WERI-Rb-1 (cell line): ENCODE measurements at regions not wholly inside any gene's neighbourhood (a gene's known extent, or its start where the extent isn't known, plus 50 kb on each side); places are given as distances from the start of the nearest gene placed in this dataset.

Source experiments
- DNase-seq: peaks from one replicate; pipeline ENCODE4 v3.0.0-alpha.2; 2020
- H3K27ac ChIP-seq: fragments of 250-450 bp; sonication (Bioruptor Pico); 2 replicates; pipeline ENCODE4 v1.5.1; 2020; ENCODE audit warnings: mild to moderate bottlenecking, moderate library complexity
- H3K27me3 ChIP-seq: fragments of 250-450 bp; sonication (Bioruptor Pico); 2 replicates; pipeline ENCODE4 v1.5.1; 2021; ENCODE audit warnings: mild to moderate bottlenecking, low read depth, moderate library complexity; ENCODE audit not compliant: insufficient read depth, severe bottlenecking
- H3K36me3 ChIP-seq: fragments of 250-450 bp; sonication (Bioruptor Pico); 2 replicates; pipeline ENCODE4 v1.5.1; 2020; ENCODE audit warnings: mild to moderate bottlenecking, moderate library complexity
- H3K4me3 ChIP-seq: 2 replicates; pipeline ENCODE4 v1.5.1; 2011; ENCODE audit warnings: low read depth, mild to moderate bottlenecking, control low read depth, low read length
- H3K9me3 ChIP-seq: fragments of 250-450 bp; sonication (Bioruptor Pico); 2 replicates; pipeline ENCODE4 v1.5.1; 2021; ENCODE audit warnings: mild to moderate bottlenecking, moderate library complexity; ENCODE audit not compliant: severe bottlenecking
- CTCF ChIP-seq: IDR thresholded peaks from 2 replicates; pipeline ENCODE4 v1.5.1; 2011; ENCODE audit warnings: low read depth, mild to moderate bottlenecking, control low read depth, inconsistent platforms, low read length

GRCh38 chr22:48594016-48594756 lies 1233.5 kb downstream of the BRD1 start:
- no peak for TF ChIP-seq CTCF
- DNase-seq: no peak
- H3K27me3 ChIP-seq: no peaks in the 10 kb centered on the region
- no peaks in the 10 kb centered on the region for H3K36me3 ChIP-seq
- H3K27ac ChIP-seq: no peak overlapping the region
- no peak overlapping the region for H3K4me3 ChIP-seq
- no peaks in the 10 kb centered on the region for H3K9me3 ChIP-seq

- H3K4me3 ChIP-seq: no peak overlapping the region
- no peaks in the 10 kb centered on the region for H3K27me3 ChIP-seq
- H3K36me3 ChIP-seq: no peaks in the 10 kb centered on the region
- no peak for DNase-seq
- no peak overlapping the region for H3K27ac ChIP-seq
- no peak for TF ChIP-seq CTCF
- H3K9me3 ChIP-seq: no peaks in the 10 kb centered on the region
Observed at GRCh38 chr22:48593551-48593950, 1234.1 kb downstream of the BRD1 start.

GRCh38 chr22:48592931-48593330 lies 1234.7 kb downstream of the BRD1 start:
- no peaks in the 10 kb centered on the region for H3K9me3 ChIP-seq
- no peak for DNase-seq
- no peak for TF ChIP-seq CTCF
- no peak overlapping the region for H3K27ac ChIP-seq
- H3K27me3 ChIP-seq: no peaks in the 10 kb centered on the region
- H3K4me3 ChIP-seq: no peak overlapping the region
- H3K36me3 ChIP-seq: no peaks in the 10 kb centered on the region

GRCh38 chr22:48592488-48592887 lies 1235.2 kb downstream of the BRD1 start:
- Histone ChIP-seq H3K27me3 (no peaks in the 10 kb centered on the region), H3K27ac (no peak overlapping the region), H3K9me3 (no peaks in the 10 kb centered on the region), H3K4me3 (no peak overlapping the region), H3K36me3 (no peaks in the 10 kb centered on the region)
- no peak for DNase-seq
- TF ChIP-seq CTCF: no peak

GRCh38 chr22:48592066-48592345 lies 1235.7 kb downstream of the BRD1 start:
- DNase-seq: no peak
- Histone ChIP-seq H3K4me3 (no peak overlapping the region), H3K27ac (no peak overlapping the region), H3K36me3 (no peaks in the 10 kb centered on the region), H3K27me3 (no peaks in the 10 kb centered on the region), H3K9me3 (no peaks in the 10 kb centered on the region)
- no peak for TF ChIP-seq CTCF
